A549 (cell line): ENCODE measurements at regions not wholly inside any gene's neighbourhood (a gene's known extent, or its start where the extent isn't known, plus 50 kb on each side); places are given as distances from the start of the nearest gene placed in this dataset.

Experiments used
- ATAC-seq, 2 experiments: fragments of 200-7000 bp in 1 of 2; fragments of >200 bp in 1 of 2; cut with Nextera tagmentation in 1 of 2; cut with Tn5 transposase in 1 of 2; 3 replicates each; pipeline versions ENCODE4 v1.8.0 to v1.9.1; 2018 to 2020; ENCODE audit warnings: mild to moderate bottlenecking in 1 of 2, moderate library complexity in 1 of 2
- CTCF ChIA-PET: fragments of 300-600 bp; sonication (Branson Sonifier 250); formaldehyde crosslinking; extraction: SDS; loops from one replicate; lab custom pipeline; 2021; ENCODE audit warnings: antibody characterized with exemption, inconsistent platforms; lab: Yijun Ruan, JAX
- POLR2A ChIA-PET: fragments of 350-600 bp; formaldehyde crosslinking; extraction: SDS; loops from one replicate; lab custom pipeline; 2021; ENCODE audit warnings: antibody characterized with exemption, inconsistent platforms; lab: Yijun Ruan, JAX
- DNase-seq, 2 experiments: peaks; one replicate each; pipeline versions ENCODE4 v3.0.0 to v3.0.0-alpha.2; 2011 to 2016; ENCODE audit warnings: low read depth in 1 of 2, low spot score in 1 of 2
- FAIRE-seq: peaks from 2 replicates; lab custom pipeline; 2011; peaks lifted over from hg19 to GRCh38; lab: Jason Lieb, UNC
- H3K27ac ChIP-seq, 2 experiments: fragments of >200 bp; sonication (Bioruptor Twin); formaldehyde crosslinking; 3 replicates each; pipeline ENCODE4 v1.5.1; 2016 to 2017
- H3K4me1 ChIP-seq: fragments of >200 bp; sonication (Bioruptor Twin); formaldehyde crosslinking; 3 replicates; pipeline ENCODE4 v1.6.1; 2016
- H3K4me2 ChIP-seq: fragments of >200 bp; sonication (Bioruptor Twin); formaldehyde crosslinking; 3 replicates; pipeline ENCODE4 v1.6.1; 2016
- H3K4me3 ChIP-seq: fragments of >200 bp; sonication (Bioruptor Twin); formaldehyde crosslinking; 3 replicates; pipeline ENCODE4 v1.5.1; 2016
- H3K9me3 ChIP-seq: fragments of >200 bp; sonication (Bioruptor Twin); formaldehyde crosslinking; 3 replicates; pipeline ENCODE4 v1.6.1; 2016
- BHLHE40 ChIP-seq: IDR thresholded peaks from 2 replicates; pipeline ENCODE4 v1.6.1; 2012; ENCODE audit warnings: low read depth, low read length, inconsistent platforms
- CBX2 ChIP-seq: fragments of 200-600 bp; sonication (generic); IDR thresholded peaks from 2 replicates; pipeline ENCODE4 v1.6.1; 2016; ENCODE audit warnings: low read depth, mild to moderate bottlenecking, borderline replicate concordance
- CBX8 ChIP-seq: fragments of 200-600 bp; sonication (generic); IDR thresholded peaks from 2 replicates; pipeline ENCODE4 v1.6.1; 2016
- CEBPB ChIP-seq, 2 experiments: fragments of >200 bp in 1 of 2; sonication (Bioruptor Twin) in 1 of 2; formaldehyde crosslinking in 1 of 2; IDR thresholded peaks; 2 replicates each; pipeline ENCODE4 v1.6.1; 2012 to 2016
- CTCF ChIP-seq: fragments of >200 bp; sonication (Bioruptor Twin); formaldehyde crosslinking; IDR thresholded peaks from 3 replicates; pipeline ENCODE4 v1.5.1; 2016
- EP300 ChIP-seq, 2 experiments: fragments of >200 bp; sonication (Bioruptor Twin); formaldehyde crosslinking; IDR thresholded peaks; 2 replicates in 1 of 2; 3 replicates in 1 of 2; pipeline ENCODE4 v1.6.1; 2016 to 2017
- FOSB ChIP-seq: fragments of 250-450 bp; sonication (Bioruptor Pico); IDR thresholded peaks from 2 replicates; pipeline ENCODE4 v1.5.0; 2020; ENCODE audit warnings: mild to moderate bottlenecking, moderate library complexity
- FOXS1 ChIP-seq: fragments of 250-450 bp; sonication (Bioruptor Pico); IDR thresholded peaks from 2 replicates; pipeline ENCODE4 v1.5.0; 2020; ENCODE audit warnings: mild to moderate bottlenecking, moderate library complexity
- HDAC2 ChIP-seq: fragments of 200-600 bp; sonication (generic); IDR thresholded peaks from 2 replicates; pipeline ENCODE4 v1.6.1; 2016
- HEYL ChIP-seq: fragments of 250-450 bp; sonication (Bioruptor Pico); IDR thresholded peaks from 2 replicates; pipeline ENCODE4 v1.8.0; 2021; ENCODE audit warnings: mild to moderate bottlenecking, moderate library complexity
- HOXA7 ChIP-seq: fragments of 250-450 bp; sonication (Bioruptor Pico); IDR thresholded peaks from 2 replicates; pipeline ENCODE4 v1.5.0; 2020; ENCODE audit warnings: mild to moderate bottlenecking, moderate library complexity
- MAFK ChIP-seq: fragments of 450-650 bp; IDR thresholded peaks from 2 replicates; pipeline ENCODE4 v1.6.1; 2014; ENCODE audit not compliant: partially characterized antibody
- MYC ChIP-seq: IDR thresholded peaks from 2 replicates; pipeline ENCODE4 v1.6.1; 2012; ENCODE audit warnings: mild to moderate bottlenecking, inconsistent platforms, low read length, improper control_type of control experiment, borderline replicate concordance
- NPAS2 ChIP-seq: fragments of 250-450 bp; sonication (Bioruptor Pico); IDR thresholded peaks from 2 replicates; pipeline ENCODE4 v1.8.0; 2022; ENCODE audit warnings: mild to moderate bottlenecking, moderate library complexity, borderline replicate concordance
- POLR2AphosphoS2 ChIP-seq: conservative IDR thresholded peaks from 2 replicates; pipeline ENCODE4 v1.6.1; 2012; ENCODE audit warnings: low read length, improper control_type of control experiment, inconsistent platforms
- RARB ChIP-seq: fragments of 250-450 bp; sonication (Bioruptor Pico); IDR thresholded peaks from 2 replicates; pipeline ENCODE4 v1.8.0; 2021; ENCODE audit warnings: mild to moderate bottlenecking, moderate library complexity
- REST ChIP-seq: fragments of 200-600 bp; sonication (generic); IDR thresholded peaks from 2 replicates; pipeline ENCODE4 v1.6.1; 2016; ENCODE audit warnings: antibody characterized with exemption, mild to moderate bottlenecking, moderate library complexity
- ZC3H11A ChIP-seq: fragments of 450-650 bp; IDR thresholded peaks from 2 replicates; pipeline ENCODE4 v1.6.1; 2014; ENCODE audit warnings: antibody characterized with exemption, mild to moderate bottlenecking
- ZFP36 ChIP-seq: fragments of 450-650 bp; IDR thresholded peaks from 2 replicates; pipeline ENCODE4 v1.6.1; 2014; ENCODE audit warnings: borderline replicate concordance; ENCODE audit not compliant: partially characterized antibody
- ZNF302 ChIP-seq: fragments of 250-450 bp; sonication (Bioruptor Pico); IDR thresholded peaks from 2 replicates; pipeline ENCODE4 v1.9.0; 2021; ENCODE audit warnings: inconsistent platforms, mild to moderate bottlenecking, moderate library complexity
- WGBS: methylation state at CpG from one replicate; pipeline ENCODE4 v1.1.6; 2017; ENCODE audit errors: missing lambda C conversion rate; 5-methylcytosine and 5-hydroxymethylcytosine counted together
- TF ChIP-seq, protein P1 (sequence below): fragments of 250-450 bp; sonication (Bioruptor Pico); IDR thresholded peaks from 2 replicates; pipeline ENCODE4 v1.5.0; 2020; ENCODE audit warnings: low read depth, mild to moderate bottlenecking, moderate library complexity
- TF ChIP-seq, protein P2 (sequence below): fragments of 450-650 bp; IDR thresholded peaks from 2 replicates; pipeline ENCODE4 v1.6.1; 2014; ENCODE audit warnings: antibody characterized with exemption
- TF ChIP-seq, protein P3 (sequence below): fragments of >200 bp; sonication (Bioruptor Twin); formaldehyde crosslinking; IDR thresholded peaks from 3 replicates; pipeline ENCODE4 v1.6.1; 2016

DNA sequence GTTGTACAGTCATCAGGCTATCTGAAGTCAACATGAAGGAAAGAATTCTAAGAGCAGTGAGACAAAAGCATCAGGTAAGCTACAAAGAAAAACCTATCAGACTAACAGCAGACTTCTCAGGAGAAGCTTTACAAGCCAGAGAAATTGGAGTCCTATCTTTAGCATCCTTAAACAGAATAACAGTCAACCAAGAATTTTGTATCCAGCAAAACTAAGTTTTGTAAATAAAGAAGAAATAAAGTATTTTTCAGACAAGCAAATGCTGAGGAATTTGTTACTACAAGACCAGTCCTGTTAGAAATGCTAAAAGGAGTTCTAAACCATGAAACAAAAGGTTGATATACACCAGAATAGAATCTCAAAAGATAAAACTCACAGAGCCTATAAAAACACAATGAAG is 501.2 kb downstream of the ZNF608 start:
- TF ChIP-seq, protein P1, sequence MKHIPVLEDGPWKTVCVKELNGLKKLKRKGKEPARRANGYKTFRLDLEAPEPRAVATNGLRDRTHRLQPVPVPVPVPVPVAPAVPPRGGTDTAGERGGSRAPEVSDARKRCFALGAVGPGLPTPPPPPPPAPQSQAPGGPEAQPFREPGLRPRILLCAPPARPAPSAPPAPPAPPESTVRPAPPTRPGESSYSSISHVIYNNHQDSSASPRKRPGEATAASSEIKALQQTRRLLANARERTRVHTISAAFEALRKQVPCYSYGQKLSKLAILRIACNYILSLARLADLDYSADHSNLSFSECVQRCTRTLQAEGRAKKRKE (CRISPR knock-in tag) = no peak
- no peak for TF ChIP-seq CBX2
- TF ChIP-seq CBX8 = no peak
- TF ChIP-seq, protein P2, sequence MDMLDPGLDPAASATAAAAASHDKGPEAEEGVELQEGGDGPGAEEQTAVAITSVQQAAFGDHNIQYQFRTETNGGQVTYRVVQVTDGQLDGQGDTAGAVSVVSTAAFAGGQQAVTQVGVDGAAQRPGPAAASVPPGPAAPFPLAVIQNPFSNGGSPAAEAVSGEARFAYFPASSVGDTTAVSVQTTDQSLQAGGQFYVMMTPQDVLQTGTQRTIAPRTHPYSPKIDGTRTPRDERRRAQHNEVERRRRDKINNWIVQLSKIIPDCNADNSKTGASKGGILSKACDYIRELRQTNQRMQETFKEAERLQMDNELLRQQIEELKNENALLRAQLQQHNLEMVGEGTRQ = no peak
- TF ChIP-seq MAFK = no peak
- no peak for TF ChIP-seq EP300 (IDR thresholded peaks at IDR 0.05)
- TF ChIP-seq HDAC2 = no peak
- no peak for TF ChIP-seq POLR2AphosphoS2
- TF ChIP-seq, protein P3, sequence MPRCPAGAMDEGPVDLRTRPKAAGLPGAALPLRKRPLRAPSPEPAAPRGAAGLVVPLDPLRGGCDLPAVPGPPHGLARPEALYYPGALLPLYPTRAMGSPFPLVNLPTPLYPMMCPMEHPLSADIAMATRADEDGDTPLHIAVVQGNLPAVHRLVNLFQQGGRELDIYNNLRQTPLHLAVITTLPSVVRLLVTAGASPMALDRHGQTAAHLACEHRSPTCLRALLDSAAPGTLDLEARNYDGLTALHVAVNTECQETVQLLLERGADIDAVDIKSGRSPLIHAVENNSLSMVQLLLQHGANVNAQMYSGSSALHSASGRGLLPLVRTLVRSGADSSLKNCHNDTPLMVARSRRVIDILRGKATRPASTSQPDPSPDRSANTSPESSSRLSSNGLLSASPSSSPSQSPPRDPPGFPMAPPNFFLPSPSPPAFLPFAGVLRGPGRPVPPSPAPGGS = no peak
- TF ChIP-seq CTCF = no peak
- TF ChIP-seq FOSB = no peak
- no peak for TF ChIP-seq CEBPB (IDR thresholded peaks at IDR 0.05)
- TF ChIP-seq HEYL (CRISPR knock-in tag) = no peak
- TF ChIP-seq BHLHE40 = no peak
- TF ChIP-seq ZFP36 = no peak
- no peak for TF ChIP-seq MYC
- no peak for TF ChIP-seq REST
- TF ChIP-seq ZC3H11A = no peak
- no peak for TF ChIP-seq HOXA7
- no peak for TF ChIP-seq NPAS2
- H3K4me3 ChIP-seq = no peak overlapping the region
- H3K27ac ChIP-seq = no peak overlapping the region
- FAIRE-seq = no peak
- no peaks in the 10 kb centered on the region for H3K4me1 ChIP-seq
- no peak overlapping the region for H3K4me2 ChIP-seq
- peaks cover 15% of the 10 kb centered on the region; the same call in 2 of the 3 replicates for H3K9me3 ChIP-seq
- no peak for ATAC-seq
- CTCF ChIA-PET = no interaction called here
- POLR2A ChIA-PET = no interaction called here
- no peak for DNase-seq

DNA sequence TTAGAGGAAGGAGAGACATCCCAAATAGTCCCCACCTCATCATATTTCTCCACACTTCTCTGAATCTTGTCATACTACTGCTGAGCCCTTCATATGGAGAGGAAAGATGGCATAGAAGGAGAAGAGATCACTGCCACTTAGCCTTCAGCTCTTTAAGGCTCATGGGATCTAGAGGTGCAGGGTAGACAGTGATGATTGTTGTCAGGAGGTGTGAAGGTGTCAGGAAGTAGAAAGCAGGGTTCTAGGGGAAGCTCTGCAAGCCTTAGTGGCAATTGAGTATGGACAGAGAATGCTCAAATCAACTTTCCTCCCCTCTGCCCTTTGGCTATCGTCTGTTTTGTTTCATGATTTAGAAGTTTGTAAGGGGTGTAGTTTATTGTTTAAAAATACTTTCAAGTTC is 505.7 kb downstream of the ZNF608 start:
- peaks cover 20% of the 10 kb centered on the region; the same call in 2 of the 3 replicates for H3K9me3 ChIP-seq
- ChIA-PET POLR2A (no interaction called here), CTCF (no interaction called here)
- H3K4me2 ChIP-seq = no peak overlapping the region
- no peak for ATAC-seq
- TF ChIP-seq FOXS1 (no peak), MYC (no peak), RARB (CRISPR knock-in tag) (no peak), ZNF302 (CRISPR knock-in tag) (no peak)
- WGBS = 76% methylated on average over 1 of the region's 1 CpG
- no peak for DNase-seq
- H3K27ac ChIP-seq = no peak overlapping the region
- no peaks in the 10 kb centered on the region for H3K4me1 ChIP-seq
- no peak for FAIRE-seq
- H3K4me3 ChIP-seq = no peak overlapping the region
